ENCODE measurements at regions not wholly inside any gene's neighbourhood (a gene's known extent, or its start where the extent isn't known, plus 50 kb on each side); places are given as distances from the start of the nearest gene placed in this dataset.
"Not testable (repeated sequence)": the region's sequence is repeated elsewhere in the genome, so short reads cannot be mapped to it uniquely, and the experiment has no call there.

GRCh38 chr11:129743112-129743815 lies 72.4 kb upstream of the TMEM45B start:
- H3K36me3 Mint-ChIP-seq (ENCODE audit: low read depth), result no peaks in the 10 kb centered on the region
- intact Hi-C loops (cut with micrococcal nuclease), result no loop called here
- H3K27ac Mint-ChIP-seq, result no peak overlapping the region
- TF ChIP-seq CTCF (IDR thresholded peaks at IDR 0.05), result no peak
- ATAC-seq (ENCODE audit: low read depth), result no peak
- ChIA-PET CTCF (no interaction called here), POLR2A (no interaction called here)
- H3K4me1 Mint-ChIP-seq, result no peaks in the 10 kb centered on the region
- no peak for DNase-seq
- peaks cover 5% of the 10 kb centered on the region for H3K27me3 Mint-ChIP-seq
- no peak overlapping the region for H3K4me3 Mint-ChIP-seq
- H3K9me3 Mint-ChIP-seq, result no peaks in the 10 kb centered on the region

- no peak overlapping the region for H3K27ac Mint-ChIP-seq
- intact Hi-C loops (cut with micrococcal nuclease), result no loop called here
- CTCF ChIA-PET, result no interaction called here
These were observed 68.6 kb upstream of the TMEM45B start for GRCh38 chr11:129747071-129747470.

GRCh38 chr11:129749141-129749540 lies 66.5 kb upstream of the TMEM45B start:
- intact Hi-C loops (cut with micrococcal nuclease), result no loop called here
- H3K27me3 Mint-ChIP-seq, result peaks cover 30% of the 10 kb centered on the region
- no peaks in the 10 kb centered on the region for H3K9me3 Mint-ChIP-seq
- no peak overlapping the region for H3K27ac Mint-ChIP-seq
- POLR2A ChIA-PET, result no interaction called here
- H3K4me1 Mint-ChIP-seq, result peaks cover 4% of the 10 kb centered on the region
- no peak for TF ChIP-seq CTCF (IDR thresholded peaks at IDR 0.05)
- H3K36me3 Mint-ChIP-seq (ENCODE audit: low read depth), result no peaks in the 10 kb centered on the region
- CTCF ChIA-PET, result no interaction called here
- DNase-seq, result no peak
- ATAC-seq (ENCODE audit: low read depth), result no peak
- H3K4me3 Mint-ChIP-seq, result no peak overlapping the region

More at GRCh38 chr11:129747071-129747470, 68.6 kb upstream of the TMEM45B start:
- Mint-ChIP-seq H3K36me3 (ENCODE audit: low read depth) (no peaks in the 10 kb centered on the region), H3K27me3 (peaks cover 27% of the 10 kb centered on the region), H3K9me3 (no peaks in the 10 kb centered on the region), H3K4me1 (peaks cover 4% of the 10 kb centered on the region), H3K4me3 (no peak overlapping the region)
- no peak for ATAC-seq (ENCODE audit: low read depth)
- POLR2A ChIA-PET, result no interaction called here
- DNase-seq, result no peak
- TF ChIP-seq CTCF (IDR thresholded peaks at IDR 0.05), result no peak

- Mint-ChIP-seq H3K4me1 (peaks cover 4% of the 10 kb centered on the region), H3K4me3 (no peak overlapping the region), H3K27me3 (peaks cover 27% of the 10 kb centered on the region), H3K27ac (no peak overlapping the region), H3K36me3 (ENCODE audit: low read depth) (no peaks in the 10 kb centered on the region), H3K9me3 (peaks cover 4% of the 10 kb centered on the region)
- DNase-seq, result peak; percentile 69
- ATAC-seq (ENCODE audit: low read depth), result peak; percentile 81
- intact Hi-C loops (cut with micrococcal nuclease), result loop anchor here (1.0 to 5.0 kb wide), 4 partner anchors 382 to 1719 kb away; no protein-coding TSS in a partner anchor
- peak; percentile 99 for TF ChIP-seq CTCF (IDR thresholded peaks at IDR 0.05)
- POLR2A ChIA-PET, result no interaction called here
- CTCF ChIA-PET, result interaction anchor here (0.6 to 1.2 kb wide), 3 partner anchors 51 to 638 kb away, joined by 3 to 4 read pairs (median 4); no protein-coding TSS in a partner anchor
These were observed 65.0 kb upstream of the TMEM45B start for GRCh38 chr11:129750343-129751292.

GRCh38 chr11:129751511-129751910 lies 64.1 kb upstream of the TMEM45B start:
- peaks cover 4% of the 10 kb centered on the region for H3K4me1 Mint-ChIP-seq
- CTCF ChIA-PET, result no interaction called here
- H3K27ac Mint-ChIP-seq, result no peak overlapping the region
- no peak for DNase-seq
- H3K4me3 Mint-ChIP-seq, result no peak overlapping the region
- intact Hi-C loops (cut with micrococcal nuclease), result loop anchor here (1.0 to 5.0 kb wide), 3 partner anchors 381 to 1720 kb away; no protein-coding TSS in a partner anchor
- H3K36me3 Mint-ChIP-seq (ENCODE audit: low read depth), result no peaks in the 10 kb centered on the region
- POLR2A ChIA-PET, result no interaction called here
- peaks cover 32% of the 10 kb centered on the region for H3K27me3 Mint-ChIP-seq
- no peak for ATAC-seq (ENCODE audit: low read depth)
- H3K9me3 Mint-ChIP-seq, result peaks cover 10% of the 10 kb centered on the region
- no peak for TF ChIP-seq CTCF (IDR thresholded peaks at IDR 0.05)

GRCh38 chr11:129763569-129763968 lies 52.1 kb upstream of the TMEM45B start:
- H3K4me1 Mint-ChIP-seq; H3K27ac Mint-ChIP-seq; DNase-seq; intact Hi-C loops (cut with micrococcal nuclease); ATAC-seq (ENCODE audit: low read depth); POLR2A ChIA-PET; CTCF ChIA-PET; H3K36me3 Mint-ChIP-seq (ENCODE audit: low read depth); H3K4me3 Mint-ChIP-seq; H3K9me3 Mint-ChIP-seq: not testable (repeated sequence)
- peaks cover 12% of the 10 kb centered on the region for H3K27me3 Mint-ChIP-seq

GRCh38 chr11:129764204-129764603 lies 51.4 kb upstream of the TMEM45B start:
- H3K27me3 Mint-ChIP-seq; intact Hi-C loops (cut with micrococcal nuclease): not testable (repeated sequence)

More at GRCh38 chr11:129764204-129764603, 51.4 kb upstream of the TMEM45B start:
- POLR2A ChIA-PET; H3K27ac Mint-ChIP-seq; CTCF ChIA-PET; H3K9me3 Mint-ChIP-seq; ATAC-seq (ENCODE audit: low read depth); DNase-seq; H3K4me1 Mint-ChIP-seq; H3K4me3 Mint-ChIP-seq; H3K36me3 Mint-ChIP-seq (ENCODE audit: low read depth): not testable (repeated sequence)

Measured in activated B cell treated with CpG ODN at 0.5 μM for 24 hours (primary cell).